ENCODE measurements at regions not wholly inside any gene's neighbourhood (a gene's known extent, or its start where the extent isn't known, plus 50 kb on each side); places are given as distances from the start of the nearest gene placed in this dataset.

DNA sequence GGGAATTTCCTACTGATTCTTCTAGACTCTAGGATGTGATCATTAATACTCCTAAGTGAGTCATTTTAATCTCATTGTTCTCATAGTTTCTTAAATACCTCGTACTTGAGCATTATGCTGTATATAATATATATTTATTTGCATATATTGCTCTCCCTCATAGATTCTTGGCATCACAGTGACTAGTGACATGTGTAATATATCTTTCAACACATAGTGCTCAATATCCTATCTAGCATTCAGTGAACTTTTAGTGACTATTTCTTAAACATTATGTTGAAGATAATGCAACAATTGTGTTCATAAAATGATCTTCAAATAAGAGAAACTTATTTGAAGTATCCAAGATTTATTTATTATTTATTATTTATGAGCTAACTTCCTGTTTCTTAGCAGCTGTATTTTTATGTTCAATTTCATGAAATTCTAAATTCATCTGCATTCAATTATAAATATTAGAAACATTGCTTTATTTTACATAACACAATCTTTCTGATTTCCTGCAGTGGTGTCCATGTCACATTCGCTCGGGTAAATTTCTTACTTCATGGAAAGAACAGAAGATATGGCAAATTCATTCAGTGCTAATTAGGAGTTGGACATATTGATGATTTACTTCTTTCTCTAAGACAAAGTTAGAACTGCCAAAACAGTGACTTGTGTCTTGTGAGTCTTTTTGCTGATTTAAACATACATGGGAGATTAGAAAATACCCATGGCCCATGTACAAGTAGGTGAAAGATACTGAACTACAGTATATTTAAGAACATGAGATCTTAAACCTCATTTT is 1095.5 kb upstream of the IGFBP7 start:
- DNase-seq (ENCODE audit: low spot score): no peak

DNA sequence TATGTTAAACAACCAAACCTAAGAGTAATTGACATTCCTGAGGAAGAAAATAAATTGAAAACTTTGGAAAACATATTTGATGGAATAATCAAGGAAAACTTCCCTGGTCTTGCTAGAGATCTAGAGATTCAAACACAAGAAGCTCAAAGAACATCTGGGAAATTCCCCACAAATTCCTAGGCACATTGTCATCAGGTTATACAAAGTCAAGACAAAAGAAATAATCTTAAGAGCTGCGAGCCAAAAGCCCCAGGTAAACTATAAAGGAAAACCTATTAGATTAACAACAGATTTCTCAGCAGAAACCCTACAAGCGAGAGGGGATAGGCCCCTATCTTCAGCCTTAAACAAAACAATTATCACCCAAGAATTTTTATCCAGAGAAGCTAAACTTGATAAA is 1082.0 kb upstream of the IGFBP7 start:
- DNase-seq (ENCODE audit: low spot score): no peak

DNA sequence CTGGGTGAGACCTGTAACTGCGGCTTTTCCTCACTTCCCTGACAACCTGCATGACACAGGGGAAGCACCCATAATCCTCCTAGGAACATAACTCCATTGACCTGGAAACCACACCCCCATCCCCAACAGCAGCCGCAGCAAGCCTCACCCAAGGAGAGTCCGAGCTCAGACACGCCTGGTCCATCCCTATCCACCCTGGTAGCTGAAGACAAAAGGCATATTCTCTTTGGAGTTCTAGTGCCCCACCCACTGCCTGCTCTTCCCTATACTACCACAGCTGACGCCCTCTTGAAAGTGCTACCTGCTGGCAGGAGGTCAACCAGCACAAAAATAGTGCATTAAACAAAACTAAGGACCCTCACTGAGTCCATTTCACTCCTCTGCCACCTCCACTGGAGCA is 1080.9 kb upstream of the IGFBP7 start:
- no peak for DNase-seq (ENCODE audit: low spot score)

DNA sequence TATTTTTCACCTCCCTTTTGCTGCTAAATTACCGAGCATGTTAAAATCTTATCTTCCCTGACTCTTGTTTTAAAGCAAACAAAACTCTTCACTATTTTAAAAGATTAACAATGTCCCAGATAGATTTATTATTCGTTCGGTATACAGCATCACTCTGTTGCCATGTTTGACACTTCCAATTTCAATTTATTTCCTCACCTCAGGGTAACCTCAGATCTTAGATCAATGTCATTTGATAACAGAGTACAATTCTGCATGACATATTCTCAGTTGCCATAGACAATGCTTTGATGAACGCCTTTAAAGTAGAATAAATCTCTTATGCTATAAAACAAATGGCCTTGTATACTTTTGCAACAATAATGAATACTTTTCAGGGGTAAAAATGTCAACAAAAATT is 1078.1 kb upstream of the IGFBP7 start:
- no peak for DNase-seq (ENCODE audit: low spot score)

DNA sequence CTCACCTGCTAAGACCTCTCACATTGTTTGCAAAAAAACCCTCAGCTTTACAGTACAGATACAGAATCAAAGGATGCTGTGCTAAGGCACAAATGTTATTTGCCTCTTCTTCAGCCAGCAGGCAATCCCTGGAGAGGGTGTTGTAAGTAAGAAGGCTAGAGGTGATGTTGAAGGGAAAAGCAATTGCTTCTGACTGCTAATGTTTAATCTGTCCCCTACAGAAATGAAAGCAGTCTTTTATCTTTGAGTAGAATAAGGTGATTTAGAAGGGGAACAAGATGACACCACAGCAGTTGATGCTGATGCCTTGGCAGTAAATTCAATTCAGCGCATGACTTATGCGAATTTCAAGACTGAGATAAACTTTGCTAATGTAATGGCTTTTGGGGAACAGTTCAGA is 1064.8 kb upstream of the IGFBP7 start:
- no peak for DNase-seq (ENCODE audit: low spot score)

DNA sequence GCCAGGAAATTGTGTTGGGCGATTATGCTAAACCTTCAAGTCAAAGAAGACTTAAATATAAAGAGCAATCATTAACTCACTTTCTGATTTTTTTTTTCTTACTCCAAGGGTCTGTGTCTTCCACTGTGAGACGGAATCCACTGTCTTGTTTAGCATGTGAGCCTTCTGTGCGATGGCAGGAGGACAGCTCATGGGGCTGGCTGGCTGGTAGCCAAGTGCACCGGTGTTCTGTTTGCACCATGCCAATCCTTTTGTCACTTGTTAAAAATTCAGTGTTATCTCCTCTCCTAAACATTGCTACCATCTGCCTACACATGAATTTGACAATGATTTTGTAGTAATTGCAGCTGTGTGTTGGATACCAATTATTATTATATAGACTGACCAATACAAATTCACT is 1056.3 kb upstream of the IGFBP7 start:
- DNase-seq (ENCODE audit: low spot score): no peak

DNA sequence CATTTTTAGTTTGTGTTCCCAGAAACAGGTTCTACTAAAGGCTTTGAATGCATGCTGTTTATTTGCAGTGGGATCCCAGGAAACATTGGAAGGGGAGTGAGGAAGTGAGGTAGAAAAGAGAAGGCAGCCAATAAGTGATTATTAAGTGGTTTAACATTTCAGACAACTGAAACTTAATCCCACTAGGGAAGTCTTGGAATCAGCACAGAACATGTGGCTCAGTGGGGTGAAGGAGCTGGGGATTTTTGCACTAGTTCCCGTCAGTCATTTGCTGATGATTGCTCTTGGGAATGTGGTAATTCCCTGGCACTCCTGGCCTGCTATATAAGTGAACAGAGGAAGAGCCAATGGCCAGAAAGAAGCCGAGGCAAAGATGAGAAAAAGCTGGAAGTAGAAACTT is 1053.0 kb upstream of the IGFBP7 start:
- DNase-seq (ENCODE audit: low spot score): no peak

DNA sequence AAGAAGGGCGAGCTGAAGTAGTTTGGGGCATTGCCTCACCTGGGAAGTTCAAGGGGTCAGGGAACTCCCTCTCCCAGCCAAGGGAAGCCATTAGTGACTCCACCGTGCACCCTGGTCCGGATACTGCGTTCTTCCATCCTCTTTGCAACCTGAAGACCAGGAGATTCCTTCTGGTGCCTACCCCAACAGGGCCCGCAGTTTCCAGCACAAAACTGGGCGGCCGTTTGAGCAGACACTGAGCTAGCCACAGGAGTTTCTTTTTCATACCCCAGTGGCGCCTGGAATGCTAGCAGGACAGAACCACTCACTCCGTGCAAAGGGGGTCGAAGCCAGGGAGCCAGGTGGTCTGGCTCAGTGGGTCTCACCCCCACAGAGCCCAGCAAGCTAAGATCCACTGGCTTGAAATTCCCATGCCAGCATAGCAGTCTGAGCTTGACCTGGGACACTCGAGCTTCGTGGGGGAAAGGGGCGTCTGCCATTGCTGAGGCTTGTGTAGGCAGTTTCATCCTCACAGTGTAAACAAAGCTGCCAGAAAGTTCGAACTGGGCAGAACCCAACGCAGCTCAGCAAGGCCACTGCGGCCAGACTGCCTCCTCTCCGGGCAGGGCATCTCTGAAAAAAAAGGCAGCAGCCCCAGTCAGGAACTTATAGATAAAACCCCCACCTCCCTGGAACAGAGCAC is 1039.4 kb upstream of the IGFBP7 start:
- no peak for DNase-seq (ENCODE audit: low spot score)

DNA sequence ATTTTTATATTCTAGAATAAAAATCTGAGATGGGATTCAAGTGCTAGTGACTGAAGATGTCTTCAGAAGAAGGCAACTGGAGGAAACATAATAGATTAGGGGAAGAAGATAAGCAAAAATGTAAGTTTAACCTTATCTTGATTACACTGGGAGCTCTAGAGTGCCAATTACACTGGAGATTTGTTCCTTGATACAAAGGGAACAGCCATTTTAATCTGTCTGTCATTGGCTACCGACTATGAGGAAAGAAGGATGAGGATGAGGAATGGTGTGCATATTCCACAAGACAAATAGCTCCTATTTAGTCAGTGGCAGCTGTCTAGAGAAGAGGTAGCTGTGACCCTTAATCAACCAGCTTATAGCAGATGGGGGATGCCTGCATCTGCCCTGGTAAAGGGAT is 1034.5 kb upstream of the IGFBP7 start:
- DNase-seq (ENCODE audit: low spot score): no peak

DNA sequence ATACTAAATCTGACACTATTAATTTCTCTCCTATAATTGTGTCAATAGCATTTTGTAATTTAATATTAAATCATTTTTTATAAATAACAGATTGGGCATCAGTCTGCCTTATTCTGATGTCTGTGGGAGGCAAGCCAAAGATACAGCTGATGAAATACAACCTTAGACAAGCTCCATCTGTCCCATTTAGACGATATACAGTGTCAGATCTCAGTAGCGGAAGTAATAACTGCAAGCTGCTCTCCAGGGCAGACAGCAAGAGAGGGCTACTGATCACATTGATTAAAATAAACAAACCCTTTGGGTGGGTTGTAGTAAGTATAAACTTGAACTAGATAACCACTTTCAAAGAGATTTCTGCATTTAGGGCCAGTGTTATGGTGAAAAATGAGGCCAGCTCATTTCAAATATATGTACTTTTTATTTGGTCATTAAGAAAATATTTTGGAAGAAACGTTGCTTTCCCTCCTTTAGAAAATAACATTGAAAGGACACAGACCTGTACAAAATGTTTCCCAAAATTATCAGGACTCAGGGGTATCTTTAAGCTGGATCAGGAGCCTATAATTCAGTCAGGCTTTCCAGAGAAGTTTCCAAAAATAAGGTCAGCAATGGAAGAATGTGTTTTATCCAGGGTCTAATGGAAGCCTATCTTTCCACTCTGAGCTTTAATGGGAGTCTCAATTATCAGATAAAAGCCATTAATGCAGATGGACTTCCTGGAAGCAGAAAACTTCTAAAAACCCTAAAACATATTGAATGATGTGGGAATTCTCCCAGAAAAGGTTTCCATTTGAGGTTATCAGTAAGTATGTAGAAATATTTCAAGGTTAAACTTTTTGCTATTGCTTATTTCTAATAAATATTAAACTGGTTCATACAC is 1028.8 kb upstream of the IGFBP7 start:
- DNase-seq (ENCODE audit: low spot score): no peak

DNA sequence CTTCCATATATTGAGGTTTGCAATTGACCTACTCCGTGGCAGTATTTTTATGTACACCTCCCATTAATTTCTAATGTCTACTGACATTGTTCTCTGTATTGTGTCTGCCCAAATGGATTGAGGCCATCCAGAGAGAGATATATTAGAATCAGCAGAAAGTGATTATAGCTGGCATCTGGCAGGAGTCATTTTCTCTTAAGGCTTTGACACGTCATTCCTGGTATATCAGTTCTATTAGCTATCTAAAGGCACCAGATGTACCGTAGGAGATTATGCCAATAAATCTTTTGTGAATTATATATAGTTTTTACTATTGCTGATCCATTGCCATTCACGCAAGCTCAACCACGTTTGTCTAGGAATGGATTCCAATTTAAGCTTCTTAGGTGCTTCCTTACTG is 1026.4 kb upstream of the IGFBP7 start:
- no peak for DNase-seq (ENCODE audit: low spot score)

DNA sequence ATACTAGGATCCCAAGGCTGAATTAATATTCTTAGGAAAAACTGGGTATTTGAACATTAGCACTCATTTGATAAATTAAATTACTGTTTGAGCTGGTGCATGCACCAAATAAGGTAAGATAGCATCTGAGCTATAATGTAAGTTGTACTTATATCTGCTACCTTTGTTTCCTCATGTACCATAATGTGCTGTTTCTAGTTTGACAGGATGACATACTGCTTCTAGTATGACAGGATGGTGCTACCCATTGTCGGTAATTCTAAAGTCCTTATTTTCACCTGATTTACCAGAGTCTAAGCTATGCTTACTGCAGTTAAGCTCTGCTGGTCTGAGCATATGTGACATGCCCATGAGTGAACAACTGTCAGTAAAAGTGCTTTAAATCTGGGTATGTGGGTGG is 1017.5 kb upstream of the IGFBP7 start:
- DNase-seq (ENCODE audit: low spot score): no peak

DNA sequence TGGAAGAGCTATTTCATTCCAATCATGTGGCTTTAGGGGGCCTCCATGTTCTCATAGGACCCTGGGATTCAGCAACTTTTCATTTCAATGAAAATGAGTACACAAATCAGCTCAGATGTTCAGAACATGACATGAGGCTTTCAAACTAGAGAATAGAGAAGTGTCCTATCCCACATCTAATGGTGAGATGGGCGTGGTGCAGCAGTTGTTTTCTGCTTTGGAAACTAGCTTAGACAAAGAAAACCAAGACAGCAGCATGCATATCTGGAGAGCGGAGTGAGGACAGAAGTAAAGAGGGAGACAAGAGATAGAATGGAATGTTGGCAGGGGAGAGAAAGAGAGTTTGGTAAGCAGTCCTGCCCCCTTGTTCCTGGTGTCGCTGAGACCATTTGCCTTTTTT is 1009.1 kb upstream of the IGFBP7 start:
- no peak for DNase-seq (ENCODE audit: low spot score)

DNA sequence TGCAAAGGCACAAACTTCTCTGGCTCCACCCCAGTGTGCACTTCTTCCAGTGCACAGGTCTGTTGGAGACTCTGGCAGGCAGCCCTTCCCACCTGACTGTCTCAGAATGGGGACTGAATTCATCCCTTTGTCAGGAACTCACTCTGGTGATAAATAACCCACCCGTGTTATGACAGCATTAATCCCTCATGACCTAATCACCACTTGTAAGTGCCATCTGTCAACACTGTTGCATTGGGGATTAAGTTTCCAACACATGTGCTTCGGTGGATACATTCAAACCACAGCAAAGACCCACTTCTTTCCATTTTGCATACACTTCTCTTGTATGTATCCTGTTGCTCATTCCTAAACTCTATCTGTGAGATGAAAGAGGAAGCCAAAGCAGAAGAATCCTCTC is 1002.9 kb upstream of the IGFBP7 start:
- DNase-seq (ENCODE audit: low spot score): no peak

DNA sequence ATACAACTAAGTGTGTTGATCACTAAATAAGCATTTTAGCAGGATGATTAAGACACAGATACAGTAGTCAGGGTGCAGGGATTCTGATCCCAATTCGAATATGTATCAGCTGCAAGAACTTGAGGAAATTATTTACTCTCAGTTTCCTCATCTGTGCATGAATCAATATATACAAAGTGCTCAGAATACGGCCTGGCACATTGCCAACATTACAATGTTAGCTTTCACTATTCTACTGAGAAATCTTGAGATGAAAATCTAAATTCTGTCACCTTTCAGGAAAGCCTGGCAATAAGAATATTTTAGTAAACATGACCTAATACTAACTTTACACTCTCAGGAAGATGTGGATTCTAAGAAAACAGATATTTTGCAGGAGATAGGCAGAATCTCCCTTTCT is 1001.6 kb upstream of the IGFBP7 start:
- DNase-seq (ENCODE audit: low spot score): no peak

DNA sequence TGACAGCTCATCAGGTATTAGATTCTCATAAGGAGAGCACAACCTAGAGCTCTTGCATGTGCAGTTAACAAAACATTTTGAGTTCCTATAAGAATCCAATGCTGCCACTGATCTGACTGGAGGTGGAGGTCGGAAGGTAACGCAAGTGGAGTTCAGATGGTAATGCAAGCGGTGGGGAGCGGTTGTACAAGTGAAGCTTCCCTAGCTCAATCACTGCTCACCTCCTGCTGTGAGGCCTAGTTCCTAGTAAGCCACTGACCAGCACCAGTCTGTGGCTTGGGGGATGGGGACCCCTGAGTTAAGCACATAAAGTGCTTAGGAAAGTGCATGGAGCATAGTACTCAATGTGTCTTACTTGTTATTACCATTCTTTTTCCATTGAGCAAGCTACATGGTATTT is 983.2 kb upstream of the IGFBP7 start:
- DNase-seq (ENCODE audit: low spot score): no peak

DNA sequence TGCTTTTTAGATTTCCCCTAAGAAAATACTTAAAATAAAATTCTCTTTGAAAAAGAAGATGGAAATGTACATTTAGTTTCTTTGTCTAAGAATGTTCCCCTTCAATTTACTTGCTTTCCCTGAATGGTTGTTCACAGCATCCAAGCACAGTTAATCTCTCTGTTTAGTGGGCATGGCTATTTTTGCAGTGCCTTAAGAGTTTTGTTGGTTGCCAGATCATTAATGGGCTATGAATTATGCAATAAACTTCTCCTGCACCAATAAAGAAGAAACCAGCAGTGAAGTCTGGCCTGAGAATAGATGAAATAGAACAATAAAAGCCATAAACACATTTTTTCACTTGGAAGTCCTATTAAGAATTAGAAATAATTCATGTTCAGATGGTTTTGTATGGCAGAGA is 980.4 kb upstream of the IGFBP7 start:
- DNase-seq (ENCODE audit: low spot score): no peak

DNA sequence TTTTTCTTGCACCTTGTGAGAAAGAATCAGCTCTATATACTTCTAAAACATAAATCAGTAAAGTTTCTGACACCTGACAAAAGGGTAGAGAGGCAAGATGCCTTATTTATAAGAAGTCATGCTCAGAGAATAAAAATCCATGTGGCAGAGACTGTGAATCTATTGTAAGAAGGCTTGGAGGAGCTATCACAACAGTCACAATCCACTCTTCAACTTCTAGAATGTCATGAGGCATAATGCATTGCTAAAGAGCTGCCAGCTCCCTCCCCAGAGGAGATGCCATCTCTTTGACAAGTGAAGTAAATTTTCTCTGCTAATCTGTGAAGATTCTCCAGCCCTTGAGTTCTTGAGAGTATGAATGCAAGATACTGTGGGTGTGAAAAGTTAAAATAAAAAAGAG is 971.2 kb upstream of the IGFBP7 start:
- no peak for DNase-seq (ENCODE audit: low spot score)

DNA sequence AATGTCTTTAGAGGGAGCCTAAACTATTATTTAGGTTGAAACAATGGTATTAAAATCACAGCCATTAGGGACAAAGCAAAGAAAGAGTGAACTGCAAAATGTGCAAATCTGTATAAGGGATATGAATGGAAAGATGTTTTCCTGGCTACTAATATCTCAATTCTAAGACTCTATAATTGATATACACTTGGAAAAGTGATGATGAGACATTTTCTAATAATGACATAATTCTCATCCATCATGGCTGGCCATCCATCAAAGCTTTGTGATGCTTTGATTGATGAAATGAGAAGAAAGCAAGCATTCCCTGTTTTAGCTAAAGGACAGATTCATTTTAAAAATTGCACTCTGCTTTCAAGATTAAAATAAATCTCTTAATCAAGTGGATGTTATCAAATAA is 965.5 kb upstream of the IGFBP7 start:
- DNase-seq (ENCODE audit: low spot score): no peak

DNA sequence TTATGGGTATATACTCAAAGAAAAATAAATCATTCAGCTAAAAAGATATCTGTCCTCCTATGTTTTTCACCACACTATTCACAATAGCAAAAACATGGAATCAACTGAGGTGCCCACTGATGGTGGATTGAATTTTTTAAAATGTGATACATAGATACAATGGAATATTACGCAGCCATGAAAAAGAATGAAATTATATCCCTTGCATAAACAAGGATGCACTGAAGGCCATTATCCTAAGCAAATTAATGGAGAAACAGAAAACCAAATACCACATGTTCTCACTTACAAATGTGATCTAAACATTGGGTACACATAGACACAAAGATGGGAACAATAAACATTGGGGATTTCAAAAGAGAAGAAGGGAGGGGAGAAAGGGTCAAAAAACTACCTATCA is 964.2 kb upstream of the IGFBP7 start:
- no peak for DNase-seq (ENCODE audit: low spot score)

DNA sequence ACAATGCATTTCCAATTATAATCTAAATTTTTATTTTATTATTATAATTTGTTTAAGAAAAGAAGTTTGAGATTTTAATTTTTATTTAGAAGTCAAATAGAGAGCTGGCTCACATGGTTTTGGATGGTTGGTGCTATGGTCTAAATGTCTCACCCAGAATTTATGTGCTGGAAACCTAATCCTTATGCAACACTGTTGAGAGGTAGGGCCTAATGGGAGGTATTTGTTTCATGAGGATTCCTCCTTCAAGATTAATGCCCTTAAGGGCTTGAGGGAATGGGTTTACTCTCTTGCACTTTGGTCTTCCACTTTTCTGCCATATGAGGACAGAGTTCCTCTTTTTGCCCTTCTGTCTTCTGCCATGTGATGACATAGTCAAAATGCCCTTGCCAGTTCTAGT is 960.5 kb upstream of the IGFBP7 start:
- no peak for DNase-seq (ENCODE audit: low spot score)

DNA sequence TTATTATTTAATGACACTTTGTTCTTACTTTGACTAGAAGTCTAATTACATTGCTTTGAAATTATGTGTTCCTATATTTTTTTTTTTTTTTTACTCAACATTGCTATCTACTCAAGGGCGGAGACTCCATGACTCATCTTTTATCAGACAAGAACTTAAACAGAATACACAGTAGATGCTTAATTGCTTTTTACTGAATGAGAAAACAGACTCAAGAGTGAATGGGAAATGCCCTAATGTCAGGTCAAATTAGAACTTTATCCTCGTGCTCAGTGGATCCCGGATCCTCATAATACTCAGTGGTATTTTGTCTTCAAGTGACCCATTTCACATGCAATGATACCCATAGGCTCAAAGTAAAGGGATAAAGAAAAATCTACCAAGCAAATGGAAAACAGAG is 954.5 kb upstream of the IGFBP7 start:
- no peak for DNase-seq (ENCODE audit: low spot score)

Measured in RKO (cell line).